Activated CD4-positive, alpha-beta T cell treated with anti-CD3 and anti-CD28 coated beads, Interleukin-2, amount 10 ng/mL, durations not matched to agents 7 days and 5 days (primary cell): ENCODE measurements at regions not wholly inside any gene's neighbourhood (a gene's known extent, or its start where the extent isn't known, plus 50 kb on each side); places are given as distances from the start of the nearest gene placed in this dataset.
"Not testable (repeated sequence)": the region's sequence is repeated elsewhere in the genome, so short reads cannot be mapped to it uniquely, and the experiment has no call there.

Experiments used
- CTCF ChIA-PET: fragments of 350-600 bp; sonication (Branson Sonifier 250); formaldehyde crosslinking; loops from one replicate; lab custom pipeline; 2021; ENCODE audit warnings: antibody characterized with exemption; lab: Charles Lee
- POLR2A ChIA-PET: fragments of 350-600 bp; sonication (Branson Sonifier 250); formaldehyde crosslinking; loops from one replicate; lab custom pipeline; 2021; ENCODE audit warnings: antibody characterized with exemption; lab: Charles Lee
- DNase-seq: peaks from one replicate; pipeline ENCODE4 v3.0.0-alpha.2; 2020
- H3K27ac Mint-ChIP-seq: one replicate; pipeline ENCODE4 v1.8.0; 2021; ENCODE audit warnings: mild to moderate bottlenecking, moderate library complexity, mixed read lengths
- H3K27me3 Mint-ChIP-seq: one replicate; pipeline ENCODE4 v1.8.0; 2021; ENCODE audit warnings: mixed read lengths
- H3K36me3 Mint-ChIP-seq: one replicate; pipeline ENCODE4 v1.8.0; 2021; ENCODE audit warnings: low read depth, mixed read lengths
- H3K4me1 Mint-ChIP-seq: one replicate; pipeline ENCODE4 v1.8.0; 2021; ENCODE audit warnings: mixed read lengths
- H3K4me3 Mint-ChIP-seq: one replicate; pipeline ENCODE4 v1.8.0; 2021; ENCODE audit warnings: mild to moderate bottlenecking, moderate library complexity, mixed read lengths
- H3K9me3 Mint-ChIP-seq: one replicate; pipeline ENCODE4 v1.8.0; 2021; ENCODE audit warnings: mixed read lengths

- Mint-ChIP-seq H3K4me1 (no peaks in the 10 kb centered on the region), H3K27me3 (no peaks in the 10 kb centered on the region), H3K9me3 (no peaks in the 10 kb centered on the region), H3K27ac (no peak overlapping the region), H3K36me3 (no peaks in the 10 kb centered on the region), H3K4me3 (no peak overlapping the region)
- no peak for DNase-seq
- ChIA-PET CTCF (no interaction called here), POLR2A (no interaction called here)
These were observed 160.2 kb upstream of the FGF13 start for GRCh38 chrX:138871739-138872138.

GRCh38 chrX:138866643-138867042 is 155.1 kb upstream of the FGF13 start:
- CTCF ChIA-PET: no interaction called here
- Mint-ChIP-seq H3K27me3 (no peaks in the 10 kb centered on the region), H3K27ac (no peak overlapping the region), H3K4me3 (no peak overlapping the region), H3K36me3 (no peaks in the 10 kb centered on the region), H3K4me1 (no peaks in the 10 kb centered on the region), H3K9me3 (no peaks in the 10 kb centered on the region)
- POLR2A ChIA-PET: no interaction called here
- no peak for DNase-seq

GRCh38 chrX:138865093-138865649 is 153.7 kb upstream of the FGF13 start:
- ChIA-PET CTCF (no interaction called here), POLR2A (no interaction called here)
- H3K9me3 Mint-ChIP-seq: no peaks in the 10 kb centered on the region
- DNase-seq: no peak
- no peak overlapping the region for H3K4me3 Mint-ChIP-seq
- H3K27ac Mint-ChIP-seq: no peak overlapping the region
- no peaks in the 10 kb centered on the region for H3K4me1 Mint-ChIP-seq
- no peaks in the 10 kb centered on the region for H3K36me3 Mint-ChIP-seq
- no peaks in the 10 kb centered on the region for H3K27me3 Mint-ChIP-seq

- no peak for DNase-seq
- no peak overlapping the region for H3K27ac Mint-ChIP-seq
- no peaks in the 10 kb centered on the region for H3K27me3 Mint-ChIP-seq
- H3K4me3 Mint-ChIP-seq: no peak overlapping the region
- CTCF ChIA-PET: no interaction called here
- no peaks in the 10 kb centered on the region for H3K36me3 Mint-ChIP-seq
- H3K9me3 Mint-ChIP-seq: no peaks in the 10 kb centered on the region
- POLR2A ChIA-PET: no interaction called here
- no peaks in the 10 kb centered on the region for H3K4me1 Mint-ChIP-seq
These were observed 147.9 kb upstream of the FGF13 start for GRCh38 chrX:138859421-138859820.

GRCh38 chrX:138858951-138859350 is 147.4 kb upstream of the FGF13 start:
- no peak for DNase-seq
- Mint-ChIP-seq H3K4me3 (no peak overlapping the region), H3K9me3 (no peaks in the 10 kb centered on the region), H3K4me1 (no peaks in the 10 kb centered on the region), H3K36me3 (no peaks in the 10 kb centered on the region), H3K27me3 (no peaks in the 10 kb centered on the region), H3K27ac (no peak overlapping the region)
- ChIA-PET CTCF (interaction anchor here (0.6 kb wide), 1 partner anchor 110 kb away, joined by 3 read pairs; no protein-coding TSS in a partner anchor), POLR2A (no interaction called here)

GRCh38 chrX:138858438-138858837 is 146.9 kb upstream of the FGF13 start:
- CTCF ChIA-PET: interaction anchor here (0.6 kb wide), 1 partner anchor 110 kb away, joined by 3 read pairs; no protein-coding TSS in a partner anchor
- no peak for DNase-seq
- Mint-ChIP-seq H3K36me3 (no peaks in the 10 kb centered on the region), H3K9me3 (no peaks in the 10 kb centered on the region), H3K4me3 (no peak overlapping the region), H3K27ac (no peak overlapping the region), H3K4me1 (no peaks in the 10 kb centered on the region), H3K27me3 (no peaks in the 10 kb centered on the region)
- POLR2A ChIA-PET: no interaction called here

- ChIA-PET POLR2A (no interaction called here), CTCF (no interaction called here)
- Mint-ChIP-seq H3K36me3 (no peaks in the 10 kb centered on the region), H3K27ac (no peak overlapping the region), H3K4me3 (no peak overlapping the region), H3K4me1 (no peaks in the 10 kb centered on the region), H3K9me3 (no peaks in the 10 kb centered on the region), H3K27me3 (no peaks in the 10 kb centered on the region)
- DNase-seq: no peak
These were observed 145.5 kb upstream of the FGF13 start for GRCh38 chrX:138856881-138857604.

- Mint-ChIP-seq H3K9me3 (no peaks in the 10 kb centered on the region), H3K27ac (no peak overlapping the region), H3K36me3 (no peaks in the 10 kb centered on the region), H3K4me3 (no peak overlapping the region), H3K4me1 (no peaks in the 10 kb centered on the region), H3K27me3 (no peaks in the 10 kb centered on the region)
- no peak for DNase-seq
- CTCF ChIA-PET: no interaction called here
- POLR2A ChIA-PET: no interaction called here
These were observed 142.4 kb upstream of the FGF13 start for GRCh38 chrX:138853936-138854335.

- H3K27me3 Mint-ChIP-seq: no peaks in the 10 kb centered on the region
- no peak for DNase-seq
- H3K4me1 Mint-ChIP-seq: no peaks in the 10 kb centered on the region
- no peak overlapping the region for H3K27ac Mint-ChIP-seq
- no peaks in the 10 kb centered on the region for H3K36me3 Mint-ChIP-seq
- CTCF ChIA-PET: no interaction called here
- H3K4me3 Mint-ChIP-seq: no peak overlapping the region
- POLR2A ChIA-PET: no interaction called here
- no peaks in the 10 kb centered on the region for H3K9me3 Mint-ChIP-seq
These were observed 138.0 kb upstream of the FGF13 start for GRCh38 chrX:138849521-138849920.

GRCh38 chrX:138847930-138848329 is 136.4 kb upstream of the FGF13 start:
- Mint-ChIP-seq H3K4me3 (no peak overlapping the region), H3K9me3 (no peaks in the 10 kb centered on the region), H3K36me3 (no peaks in the 10 kb centered on the region), H3K4me1 (no peaks in the 10 kb centered on the region), H3K27ac (no peak overlapping the region), H3K27me3 (no peaks in the 10 kb centered on the region)
- DNase-seq: no peak
- CTCF ChIA-PET: no interaction called here
- POLR2A ChIA-PET: no interaction called here

GRCh38 chrX:138845786-138846185 is 134.3 kb upstream of the FGF13 start:
- H3K27me3 Mint-ChIP-seq: no peaks in the 10 kb centered on the region

GRCh38 chrX:138807400-138807799 is 95.9 kb upstream of the FGF13 start:
- H3K4me3 Mint-ChIP-seq, H3K4me1 Mint-ChIP-seq, H3K27me3 Mint-ChIP-seq, DNase-seq, H3K9me3 Mint-ChIP-seq, H3K27ac Mint-ChIP-seq, POLR2A ChIA-PET, CTCF ChIA-PET, H3K36me3 Mint-ChIP-seq: not testable (repeated sequence)

More at GRCh38 chrX:138845786-138846185, 134.3 kb upstream of the FGF13 start:
- ChIA-PET POLR2A (no interaction called here), CTCF (no interaction called here)
- DNase-seq: no peak
- H3K36me3 Mint-ChIP-seq: no peaks in the 10 kb centered on the region
- H3K4me1 Mint-ChIP-seq: no peaks in the 10 kb centered on the region
- no peak overlapping the region for H3K27ac Mint-ChIP-seq
- no peak overlapping the region for H3K4me3 Mint-ChIP-seq
- H3K9me3 Mint-ChIP-seq: no peaks in the 10 kb centered on the region

- POLR2A ChIA-PET: no interaction called here
- DNase-seq: no peak
- CTCF ChIA-PET: no interaction called here
- Mint-ChIP-seq H3K27ac (no peak overlapping the region), H3K4me1 (no peaks in the 10 kb centered on the region), H3K27me3 (no peaks in the 10 kb centered on the region), H3K4me3 (no peak overlapping the region), H3K36me3 (no peaks in the 10 kb centered on the region), H3K9me3 (peaks cover 3% of the 10 kb centered on the region)
These were observed 82.7 kb upstream of the FGF13 start for GRCh38 chrX:138794246-138794645.

- H3K36me3 Mint-ChIP-seq: no peaks in the 10 kb centered on the region
- H3K4me3 Mint-ChIP-seq: no peak overlapping the region
- H3K27ac Mint-ChIP-seq: no peak overlapping the region
- H3K4me1 Mint-ChIP-seq: no peaks in the 10 kb centered on the region
- no peaks in the 10 kb centered on the region for H3K9me3 Mint-ChIP-seq
- no peak for DNase-seq
- POLR2A ChIA-PET: no interaction called here
- H3K27me3 Mint-ChIP-seq: no peaks in the 10 kb centered on the region
- CTCF ChIA-PET: no interaction called here
These were observed 80.0 kb upstream of the FGF13 start for GRCh38 chrX:138791551-138791950.
